IMR-90 (cell line): ENCODE measurements at regions not wholly inside any gene's neighbourhood (a gene's known extent, or its start where the extent isn't known, plus 50 kb on each side); places are given as distances from the start of the nearest gene placed in this dataset.

Source experiments
- ATAC-seq: fragments of 200-7000 bp; cut with Tn5 transposase; 2 replicates; pipeline ENCODE4 v1.9.1; 2020; ENCODE audit warnings: low read depth, mild to moderate bottlenecking, moderate library complexity
- BruUV-seq: library from RNA; stranded (reverse); fragments of 400-500 nt; replicated peaks from 2 replicates; lab custom pipeline; 2021; lab: Mats Ljungman, UMichigan
- CTCF ChIA-PET: fragments of 300-600 bp; formaldehyde crosslinking; extraction: SDS; loops from one replicate; lab custom pipeline; 2021; ENCODE audit warnings: antibody characterized with exemption; lab: Yijun Ruan, JAX
- POLR2A ChIA-PET: fragments of 300-600 bp; sonication (Branson Sonifier 250); formaldehyde crosslinking; loops from one replicate; lab custom pipeline; 2022; ENCODE audit warnings: antibody characterized with exemption; ENCODE audit not compliant: unreplicated experiment; lab: Charles Lee
- DNase-seq: peaks from one replicate; pipeline ENCODE4 v3.0.0; 2013
- H2AFZ ChIP-seq: replicated peaks from 2 replicates; pipeline ENCODE3; 2013; ENCODE audit warnings: low read length, mild to moderate bottlenecking; ENCODE audit not compliant: poor library complexity
- H2AK5ac ChIP-seq: 2 replicates; pipeline ENCODE4 v1.6.1; 2013; ENCODE audit warnings: low read depth, low read length, inconsistent platforms
- H2AK9ac ChIP-seq: replicated peaks from 2 replicates; pipeline ENCODE3; 2013; ENCODE audit warnings: mild to moderate bottlenecking, low read depth, low read length, moderate library complexity; ENCODE audit not compliant: poor library complexity
- H2BK120ac ChIP-seq: 2 replicates; pipeline ENCODE4 v1.6.1; 2013; ENCODE audit warnings: low read depth, low read length, inconsistent platforms
- H2BK15ac ChIP-seq: 3 replicates; pipeline ENCODE4 v1.6.1; 2013; ENCODE audit warnings: low read depth, low read length, inconsistent platforms
- H2BK20ac ChIP-seq: 2 replicates; pipeline ENCODE4 v1.6.1; 2013; ENCODE audit warnings: low read depth, mild to moderate bottlenecking, inconsistent platforms, low read length, moderate library complexity
- H2BK5ac ChIP-seq: 2 replicates; pipeline ENCODE4 v1.6.1; 2013; ENCODE audit warnings: mild to moderate bottlenecking, low read depth, low read length, inconsistent platforms; ENCODE audit not compliant: poor library complexity, severe bottlenecking
- H3K14ac ChIP-seq: replicated peaks from 2 replicates; pipeline ENCODE4 v1.6.1; 2013; ENCODE audit warnings: low read depth, low read length, inconsistent platforms
- H3K18ac ChIP-seq: 2 replicates; pipeline ENCODE4 v1.6.1; 2013; ENCODE audit warnings: low read depth, low read length, control low read depth
- H3K23ac ChIP-seq: 2 replicates; pipeline ENCODE4 v1.6.1; 2013; ENCODE audit warnings: low read depth, low read length, inconsistent platforms
- H3K27ac ChIP-seq: 2 replicates; pipeline ENCODE4 v1.5.1; 2013; ENCODE audit warnings: mild to moderate bottlenecking, control low read depth, low read length; ENCODE audit not compliant: insufficient read depth
- H3K27me3 ChIP-seq: 2 replicates; pipeline ENCODE4 v1.6.1; 2013; ENCODE audit warnings: low read length; ENCODE audit not compliant: control insufficient read depth, insufficient read depth
- H3K36me3 ChIP-seq: 2 replicates; pipeline ENCODE4 v1.6.1; 2013; ENCODE audit warnings: low read length, mixed read lengths; ENCODE audit not compliant: control insufficient read depth, insufficient read depth
- H3K4ac ChIP-seq: 2 replicates; pipeline ENCODE4 v1.6.1; 2013; ENCODE audit warnings: low read depth, low read length, inconsistent platforms
- H3K4me1 ChIP-seq: 2 replicates; pipeline ENCODE4 v1.6.1; 2013; ENCODE audit warnings: low read length, mixed read lengths; ENCODE audit not compliant: control insufficient read depth, insufficient read depth
- H3K4me2 ChIP-seq: 2 replicates; pipeline ENCODE4 v1.6.1; 2013; ENCODE audit warnings: low read depth, mild to moderate bottlenecking, control low read depth, low read length, moderate library complexity
- H3K4me3 ChIP-seq: 2 replicates; pipeline ENCODE4 v1.5.1; 2013; ENCODE audit warnings: low read depth, mild to moderate bottlenecking, control low read depth, low read length, moderate library complexity; ENCODE audit not compliant: insufficient read depth
- H3K56ac ChIP-seq: 2 replicates; pipeline ENCODE4 v1.6.1; 2013; ENCODE audit warnings: low read length, inconsistent platforms; ENCODE audit not compliant: insufficient read depth; ENCODE audit errors: extremely low read depth
- H3K79me1 ChIP-seq, 2 experiments: 2 replicates each; pipeline ENCODE4 v1.6.1; 2013; ENCODE audit warnings: low read length in 2 of 2, inconsistent platforms in 1 of 2, low read depth in 1 of 2
- H3K9ac ChIP-seq: 2 replicates; pipeline ENCODE4 v1.6.1; 2013; ENCODE audit warnings: low read depth, low read length, control low read depth
- H3K9me1 ChIP-seq: 2 replicates; pipeline ENCODE4 v1.6.1; 2013; ENCODE audit warnings: low read length, inconsistent platforms; ENCODE audit not compliant: insufficient read depth
- H3K9me3 ChIP-seq: 2 replicates; pipeline ENCODE4 v1.6.1; 2013; ENCODE audit warnings: low read length; ENCODE audit not compliant: control insufficient read depth, insufficient read depth
- H4K20me1 ChIP-seq: 2 replicates; pipeline ENCODE4 v1.6.1; 2013; ENCODE audit warnings: low read length, inconsistent platforms; ENCODE audit not compliant: insufficient read depth
- H4K5ac ChIP-seq: 2 replicates; pipeline ENCODE4 v1.6.1; 2013; ENCODE audit warnings: mild to moderate bottlenecking, low read depth, low read length, control low read depth
- H4K8ac ChIP-seq, 2 experiments: 2 replicates each; pipeline ENCODE4 v1.6.1; 2013; ENCODE audit warnings: low read depth in 2 of 2, low read length in 2 of 2, control low read depth in 1 of 2, inconsistent platforms in 1 of 2
- H4K91ac ChIP-seq: 2 replicates; pipeline ENCODE4 v1.6.1; 2013; ENCODE audit warnings: low read depth, low read length, inconsistent platforms; ENCODE audit not compliant: insufficient read depth
- BHLHE40 ChIP-seq: fragments of 150-350 bp; IDR thresholded peaks from 2 replicates; pipeline ENCODE4 v1.6.1; 2016; ENCODE audit warnings: mild to moderate bottlenecking, low read depth, low read length
- CEBPB ChIP-seq: IDR thresholded peaks from 2 replicates; pipeline ENCODE4 v1.6.1; 2012; ENCODE audit warnings: low read depth, low read length, improper control_type of control experiment
- FOS ChIP-seq: fragments of 150-350 bp; IDR thresholded peaks from 2 replicates; pipeline ENCODE4 v1.6.1; 2016; ENCODE audit warnings: low read depth, low read length
- MXI1 ChIP-seq: IDR thresholded peaks from 2 replicates; pipeline ENCODE4 v1.6.1; 2012; ENCODE audit warnings: low read depth, mild to moderate bottlenecking, low read length, moderate library complexity, borderline replicate concordance
- POLR2A ChIP-seq: IDR thresholded peaks from 2 replicates; pipeline ENCODE4 v1.6.1; 2012; ENCODE audit warnings: mild to moderate bottlenecking, low read depth, low read length
- RAD21 ChIP-seq: IDR thresholded peaks from 2 replicates; pipeline ENCODE4 v1.6.1; 2012; ENCODE audit warnings: low read length, improper control_type of control experiment
- RCOR1 ChIP-seq: IDR thresholded peaks from 2 replicates; pipeline ENCODE4 v1.6.1; 2012; ENCODE audit warnings: mild to moderate bottlenecking, low read length, improper control_type of control experiment; ENCODE audit not compliant: insufficient replicate concordance
- RFX5 ChIP-seq: IDR thresholded peaks from 2 replicates; pipeline ENCODE4 v1.8.0; 2012; ENCODE audit warnings: low read depth, mild to moderate bottlenecking, low read length, moderate library complexity
- SMC3 ChIP-seq: fragments of 150-350 bp; IDR thresholded peaks from 2 replicates; pipeline ENCODE4 v1.6.1; 2016; ENCODE audit warnings: low read depth, mild to moderate bottlenecking, antibody characterized with exemption, low read length, moderate library complexity
- WGBS, 2 experiments: methylation state at CpG; one replicate each; pipeline versions ENCODE4 v1.1.5 to v1.1.7; 2013; ENCODE audit warnings: missing lambda C conversion rate in 2 of 2; ENCODE audit not compliant: insufficient read length in 1 of 2; ENCODE audit errors: extremely low coverage in 2 of 2; 5-methylcytosine and 5-hydroxymethylcytosine counted together
- dilution Hi-C: fragments of 300-500 bp; cut with HindIII; formaldehyde crosslinking; loops from one replicate; pipeline ENCODE4 v1.14.3; 2018; ENCODE audit warnings: low sequenced_read_pairs; ENCODE audit not compliant: unreplicated experiment
- in situ Hi-C: fragments of 300-500 bp; cut with MboI; formaldehyde crosslinking; loops from 3 replicates; pipeline ENCODE4 v1.14.3; 2019; ENCODE audit warnings: low sequenced_read_pairs, inconsistent platforms, mixed read lengths
- intact Hi-C: fragments of 100-400 bp; cut with micrococcal nuclease; formaldehyde crosslinking; loops from 2 replicates; pipeline ENCODE4 v1.10.0; 2022
- TF ChIP-seq, protein P1 (sequence below): fragments of 150-350 bp; IDR thresholded peaks from 2 replicates; pipeline ENCODE4 v1.6.1; 2016; ENCODE audit warnings: low read depth, mild to moderate bottlenecking, low read length, moderate library complexity, borderline replicate concordance

- TF ChIP-seq BHLHE40 = no peak
- no peak for TF ChIP-seq MXI1
- TF ChIP-seq RAD21 = no peak
- no peak for TF ChIP-seq RFX5
- no peak for TF ChIP-seq SMC3
- no peak for TF ChIP-seq RCOR1
- no peak for TF ChIP-seq CEBPB
- no peak for TF ChIP-seq FOS
- TF ChIP-seq, protein P1, sequence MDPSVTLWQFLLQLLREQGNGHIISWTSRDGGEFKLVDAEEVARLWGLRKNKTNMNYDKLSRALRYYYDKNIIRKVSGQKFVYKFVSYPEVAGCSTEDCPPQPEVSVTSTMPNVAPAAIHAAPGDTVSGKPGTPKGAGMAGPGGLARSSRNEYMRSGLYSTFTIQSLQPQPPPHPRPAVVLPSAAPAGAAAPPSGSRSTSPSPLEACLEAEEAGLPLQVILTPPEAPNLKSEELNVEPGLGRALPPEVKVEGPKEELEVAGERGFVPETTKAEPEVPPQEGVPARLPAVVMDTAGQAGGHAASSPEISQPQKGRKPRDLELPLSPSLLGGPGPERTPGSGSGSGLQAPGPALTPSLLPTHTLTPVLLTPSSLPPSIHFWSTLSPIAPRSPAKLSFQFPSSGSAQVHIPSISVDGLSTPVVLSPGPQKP = no peak
- TF ChIP-seq POLR2A = no peak
- no peak overlapping the region for H4K8ac ChIP-seq
- H2AK5ac ChIP-seq = no peak overlapping the region
- H3K27ac ChIP-seq = no peak overlapping the region
- H4K20me1 ChIP-seq = no peaks in the 10 kb centered on the region
- no peak overlapping the region for H2AFZ ChIP-seq
- H2BK120ac ChIP-seq = no peak overlapping the region
- H2BK20ac ChIP-seq = no peak overlapping the region
- H3K4me3 ChIP-seq = no peak overlapping the region
- no peak overlapping the region for H2BK5ac ChIP-seq
- dilution Hi-C loops = no loop called here
- no CpG with 5 or more reads among the region's 5 CpGs for WGBS, 2 experiments
- ATAC-seq (no peak), DNase-seq (no peak)
- in situ Hi-C loops = no loop called here
- no peak overlapping the region for H3K4me2 ChIP-seq
- no peak overlapping the region for H3K4ac ChIP-seq
- no peak overlapping the region for H3K14ac ChIP-seq
- BruUV-seq = no TSS peak
- no peaks in the 10 kb centered on the region for H3K9me1 ChIP-seq
- H3K56ac ChIP-seq = no peak overlapping the region
- no peak overlapping the region for H3K18ac ChIP-seq
- H3K23ac ChIP-seq = no peak overlapping the region
- H4K91ac ChIP-seq = no peak overlapping the region
- H2BK15ac ChIP-seq = no peak overlapping the region
- no peak overlapping the region for H4K5ac ChIP-seq
- H3K36me3 ChIP-seq = no peaks in the 10 kb centered on the region
- no peak overlapping the region for H3K9ac ChIP-seq
- no peaks in the 10 kb centered on the region for H3K4me1 ChIP-seq
- intact Hi-C loops = no loop called here
- CTCF ChIA-PET = interaction anchor here (1.4 kb wide), 1 partner anchor 35 kb away, joined by 3 read pairs; no protein-coding TSS in a partner anchor
- H3K27me3 ChIP-seq = peaks cover 10% of the 10 kb centered on the region
- POLR2A ChIA-PET = no interaction called here
- H3K79me1 ChIP-seq = no peaks in the 10 kb centered on the region
- no peaks in the 10 kb centered on the region for H3K9me3 ChIP-seq
- no peak overlapping the region for H2AK9ac ChIP-seq
Observed at GRCh38 chr17:59476413-59476812, 89.0 kb upstream of the DHX40 start.
